Cardiac muscle cell (in vitro differentiated cells and primary cell): ENCODE measurements at regions not wholly inside any gene's neighbourhood (a gene's known extent, or its start where the extent isn't known, plus 50 kb on each side); places are given as distances from the start of the nearest gene placed in this dataset.

Experiments used
- DNase-seq, 2 donors: peaks; one replicate each; pipeline versions ENCODE4 v3.0.0 to v3.0.0-alpha.2; 2010 to 2017; ENCODE audit warnings: low read depth in 1 of 2, low spot score in 1 of 2
- H3K27ac ChIP-seq: fragments of 200-600 bp; sonication (generic); 2 replicates; pipeline ENCODE4 v1.5.1; 2016
- H3K27me3 ChIP-seq: fragments of 200-600 bp; sonication (generic); 2 replicates; pipeline ENCODE4 v1.6.0; 2016; ENCODE audit warnings: control low read depth
- H3K36me3 ChIP-seq: fragments of 200-600 bp; sonication (generic); 2 replicates; pipeline ENCODE4 v1.5.1; 2016; ENCODE audit warnings: control low read depth
- H3K4me1 ChIP-seq: fragments of 200-600 bp; sonication (generic); 2 replicates; pipeline ENCODE4 v1.8.1; 2017; ENCODE audit warnings: low read depth, mild to moderate bottlenecking, mixed run types
- H3K4me3 ChIP-seq: fragments of 200-600 bp; sonication (generic); 2 replicates; pipeline ENCODE4 v1.5.1; 2016; ENCODE audit warnings: mild to moderate bottlenecking
- H3K9me3 ChIP-seq: fragments of 200-600 bp; sonication (generic); 2 replicates; pipeline ENCODE4 v1.5.1; 2017; ENCODE audit warnings: low read depth, mild to moderate bottlenecking, control low read depth
- TF ChIP-seq, protein P1 (sequence below): IDR thresholded peaks from 2 replicates; pipeline ENCODE4 v1.5.1; 2012; ENCODE audit warnings: low read depth, mild to moderate bottlenecking, low read length

DNA sequence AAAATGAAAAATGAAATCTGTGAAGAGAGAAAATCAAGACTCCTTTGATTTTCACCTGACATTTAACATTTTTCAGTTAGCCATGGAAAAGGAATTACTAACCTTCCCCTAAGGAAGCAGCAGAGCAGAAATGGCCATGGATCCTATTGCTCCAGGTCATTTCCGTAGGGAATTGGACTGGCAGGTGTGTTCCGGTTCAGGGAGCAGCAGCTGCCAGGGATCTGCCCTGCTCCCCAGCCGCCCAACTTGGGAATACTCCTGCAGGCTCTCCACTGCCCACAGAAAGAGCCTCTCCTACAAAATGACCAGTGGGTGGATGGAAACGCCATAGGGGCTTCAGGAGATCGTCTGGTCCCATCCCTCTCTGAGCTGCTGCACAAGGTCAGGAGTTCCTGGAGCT, 86.0 kb upstream of the MAPK4 start:
- Histone ChIP-seq H3K36me3 (no peaks in the 10 kb centered on the region), H3K4me1 (no peaks in the 10 kb centered on the region), H3K9me3 (no peaks in the 10 kb centered on the region), H3K4me3 (no peak overlapping the region), H3K27me3 (peaks cover 4% of the 10 kb centered on the region), H3K27ac (no peak overlapping the region)
- no peak for DNase-seq
- TF ChIP-seq, protein P1, sequence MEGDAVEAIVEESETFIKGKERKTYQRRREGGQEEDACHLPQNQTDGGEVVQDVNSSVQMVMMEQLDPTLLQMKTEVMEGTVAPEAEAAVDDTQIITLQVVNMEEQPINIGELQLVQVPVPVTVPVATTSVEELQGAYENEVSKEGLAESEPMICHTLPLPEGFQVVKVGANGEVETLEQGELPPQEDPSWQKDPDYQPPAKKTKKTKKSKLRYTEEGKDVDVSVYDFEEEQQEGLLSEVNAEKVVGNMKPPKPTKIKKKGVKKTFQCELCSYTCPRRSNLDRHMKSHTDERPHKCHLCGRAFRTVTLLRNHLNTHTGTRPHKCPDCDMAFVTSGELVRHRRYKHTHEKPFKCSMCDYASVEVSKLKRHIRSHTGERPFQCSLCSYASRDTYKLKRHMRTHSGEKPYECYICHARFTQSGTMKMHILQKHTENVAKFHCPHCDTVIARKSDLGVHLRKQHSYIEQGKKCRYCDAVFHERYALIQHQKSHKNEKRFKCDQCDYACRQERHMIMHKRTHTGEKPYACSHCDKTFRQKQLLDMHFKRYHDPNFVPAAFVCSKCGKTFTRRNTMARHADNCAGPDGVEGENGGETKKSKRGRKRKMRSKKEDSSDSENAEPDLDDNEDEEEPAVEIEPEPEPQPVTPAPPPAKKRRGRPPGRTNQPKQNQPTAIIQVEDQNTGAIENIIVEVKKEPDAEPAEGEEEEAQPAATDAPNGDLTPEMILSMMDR: no peak

DNA sequence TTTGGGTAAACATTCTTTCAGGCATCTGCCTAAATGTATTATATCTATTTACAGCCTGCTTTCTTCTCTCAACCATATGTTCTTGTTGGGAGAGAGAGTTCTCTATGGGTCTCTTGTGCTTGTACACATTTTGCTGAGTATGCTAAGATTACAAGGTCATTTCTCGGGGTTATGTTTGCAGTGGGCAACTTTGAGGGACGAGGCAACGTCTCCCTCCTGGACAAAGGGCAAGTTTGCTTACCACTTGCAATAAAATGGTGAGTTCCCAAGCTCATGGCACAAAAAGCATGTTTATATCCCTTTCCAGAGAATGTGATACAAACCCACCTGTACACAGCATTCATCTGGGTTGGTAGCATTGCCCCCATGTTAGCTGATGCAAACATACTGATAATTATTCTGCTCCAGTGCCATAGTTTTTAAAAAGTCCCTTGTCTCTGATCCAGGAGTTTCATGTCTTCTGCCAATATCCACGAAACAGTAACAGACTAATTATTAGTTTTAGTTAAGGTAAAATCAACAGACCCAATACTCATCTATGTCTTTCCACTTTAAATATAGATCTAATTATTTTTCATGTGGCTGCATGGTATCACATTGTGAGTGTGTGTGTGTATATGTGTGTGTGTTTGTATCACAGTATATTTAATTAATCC, 84.2 kb upstream of the MAPK4 start:
- peaks cover 4% of the 10 kb centered on the region for H3K27me3 ChIP-seq
- TF ChIP-seq, protein P1: no peak
- H3K27ac ChIP-seq: no peak overlapping the region
- H3K4me3 ChIP-seq: no peak overlapping the region
- H3K9me3 ChIP-seq: no peaks in the 10 kb centered on the region
- no peaks in the 10 kb centered on the region for H3K36me3 ChIP-seq
- H3K4me1 ChIP-seq: no peaks in the 10 kb centered on the region
- no peak for DNase-seq

DNA sequence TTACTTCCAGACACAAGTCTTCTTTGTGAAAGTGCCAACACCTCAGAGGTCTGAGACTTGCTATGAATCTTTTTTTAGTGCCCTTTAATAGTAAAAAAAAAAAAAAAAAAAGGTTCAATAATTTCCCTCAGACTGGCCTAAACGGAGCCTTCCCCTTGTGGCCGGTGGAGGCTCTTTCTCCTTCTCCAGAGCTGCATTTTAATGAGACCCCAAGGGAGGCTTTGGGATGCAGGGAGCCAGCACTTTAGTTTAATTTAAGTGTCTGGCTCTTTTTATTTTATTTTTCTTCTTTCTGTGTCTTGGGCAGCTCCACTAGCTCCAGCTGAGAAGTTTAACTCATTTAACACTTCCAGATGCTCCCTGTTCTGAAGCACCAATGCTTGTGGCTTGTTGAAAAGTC, 67.8 kb upstream of the MAPK4 start:
- TF ChIP-seq, protein P1: no peak
- H3K9me3 ChIP-seq: no peaks in the 10 kb centered on the region

DNA sequence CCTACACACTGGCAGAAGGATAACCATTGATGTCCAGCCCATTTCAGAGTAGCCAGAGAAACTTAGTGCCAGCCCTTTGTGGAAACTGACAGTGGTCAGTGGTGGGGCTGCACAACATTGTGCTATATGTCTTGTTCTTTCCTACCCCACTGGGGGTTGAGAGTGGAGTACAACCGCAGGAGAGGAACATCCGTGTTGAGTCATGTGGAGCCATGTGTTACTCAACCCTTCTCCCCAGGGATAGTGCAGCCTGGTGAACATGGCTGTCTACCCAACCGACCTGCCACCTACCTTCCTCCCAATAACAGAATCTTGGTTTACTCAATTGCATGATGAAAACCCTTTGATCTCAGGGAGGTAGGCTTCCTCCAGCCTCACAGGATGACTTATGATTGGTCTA, 65.3 kb upstream of the MAPK4 start:
- Histone ChIP-seq H3K27me3 (no peaks in the 10 kb centered on the region), H3K36me3 (no peaks in the 10 kb centered on the region), H3K4me1 (no peaks in the 10 kb centered on the region), H3K27ac (no peak overlapping the region), H3K9me3 (no peaks in the 10 kb centered on the region), H3K4me3 (no peak overlapping the region)
- DNase-seq: no peak
- TF ChIP-seq, protein P1: no peak

More for the DNA sequence above, 67.8 kb upstream of the MAPK4 start:
- Histone ChIP-seq H3K27ac (no peak overlapping the region), H3K27me3 (no peaks in the 10 kb centered on the region), H3K36me3 (no peaks in the 10 kb centered on the region), H3K4me3 (no peak overlapping the region), H3K4me1 (no peaks in the 10 kb centered on the region)
- no peak for DNase-seq

DNA sequence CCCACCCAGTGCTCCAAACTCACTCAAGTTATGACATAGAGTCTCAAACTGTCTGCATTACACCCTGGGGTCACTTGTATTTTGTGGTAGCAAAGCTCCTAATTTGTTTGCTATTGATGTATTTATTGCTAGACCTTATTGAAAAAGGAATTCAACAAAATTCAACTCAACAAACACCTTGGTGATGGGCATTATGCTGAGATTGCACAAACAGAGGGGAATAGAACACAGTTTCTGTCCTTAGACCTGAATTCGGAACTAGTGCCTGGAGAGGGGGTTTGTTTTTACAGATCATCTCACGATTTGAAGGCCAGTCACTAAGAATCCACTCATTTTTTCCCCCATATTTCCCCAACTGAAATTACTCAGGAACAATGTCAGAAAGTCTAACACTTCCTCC, 53.5 kb upstream of the MAPK4 start:
- H3K9me3 ChIP-seq: no peaks in the 10 kb centered on the region
- H3K36me3 ChIP-seq: no peaks in the 10 kb centered on the region
- TF ChIP-seq, protein P1: no peak
- H3K4me1 ChIP-seq: no peaks in the 10 kb centered on the region
- no peak for DNase-seq
- H3K27ac ChIP-seq: no peak overlapping the region
- no peaks in the 10 kb centered on the region for H3K27me3 ChIP-seq
- no peak overlapping the region for H3K4me3 ChIP-seq
